GM23248 (cell line): ENCODE measurements at regions not wholly inside any gene's neighbourhood (a gene's known extent, or its start where the extent isn't known, plus 50 kb on each side); places are given as distances from the start of the nearest gene placed in this dataset.

Experiments used
- DNase-seq: peaks from one replicate; pipeline ENCODE4 v3.0.0-alpha.2; 2015
- H2AFZ ChIP-seq: fragments of 200-600 bp; sonication (generic); 2 replicates; pipeline ENCODE4 v1.6.1; 2016; ENCODE audit warnings: antibody characterized with exemption
- H3F3A ChIP-seq: fragments of 200-600 bp; sonication (generic); 2 replicates; pipeline ENCODE4 v1.6.1; 2016; ENCODE audit warnings: mild to moderate bottlenecking, antibody characterized with exemption, mixed run types; ENCODE audit not compliant: insufficient read depth
- H3K27ac ChIP-seq: fragments of 200-600 bp; sonication (generic); 2 replicates; pipeline ENCODE4 v1.5.1; 2016; ENCODE audit warnings: mild to moderate bottlenecking
- H3K27me3 ChIP-seq: fragments of 200-600 bp; sonication (generic); replicated peaks from 2 replicates; pipeline ENCODE4 v1.6.1; 2016; ENCODE audit warnings: mild to moderate bottlenecking; ENCODE audit not compliant: insufficient read depth
- H3K36me3 ChIP-seq: fragments of 200-600 bp; sonication (generic); 2 replicates; pipeline ENCODE4 v1.6.1; 2016; ENCODE audit warnings: low read depth, mild to moderate bottlenecking
- H3K4me1 ChIP-seq: fragments of 200-600 bp; sonication (generic); 2 replicates; pipeline ENCODE4 v1.6.1; 2016; ENCODE audit warnings: mild to moderate bottlenecking; ENCODE audit not compliant: insufficient read depth
- H3K4me2 ChIP-seq: fragments of 200-600 bp; sonication (generic); one replicate; pipeline ENCODE4 v1.6.1; 2016; ENCODE audit warnings: mild to moderate bottlenecking; ENCODE audit not compliant: unreplicated experiment
- H3K4me3 ChIP-seq: fragments of 200-600 bp; sonication (generic); 2 replicates; pipeline ENCODE4 v1.5.1; 2016; ENCODE audit warnings: mild to moderate bottlenecking
- H3K79me2 ChIP-seq: fragments of 200-600 bp; sonication (generic); 2 replicates; pipeline ENCODE4 v1.6.1; 2016; ENCODE audit warnings: mild to moderate bottlenecking; ENCODE audit not compliant: insufficient read depth
- H3K9ac ChIP-seq: fragments of 200-600 bp; sonication (generic); 2 replicates; pipeline ENCODE4 v1.6.1; 2016; ENCODE audit warnings: mild to moderate bottlenecking
- H3K9me2 ChIP-seq: fragments of 200-600 bp; sonication (generic); 2 replicates; pipeline ENCODE4 v1.6.1; 2016; ENCODE audit warnings: mixed run types, mild to moderate bottlenecking, moderate library complexity; ENCODE audit not compliant: insufficient read depth
- H3K9me3 ChIP-seq: fragments of 200-600 bp; sonication (generic); one replicate; pipeline ENCODE4 v1.6.1; 2017; ENCODE audit warnings: low read depth
- H4K20me1 ChIP-seq: fragments of 200-600 bp; sonication (generic); 2 replicates; pipeline ENCODE4 v1.6.0; 2016; ENCODE audit not compliant: insufficient read depth
- EZH2 ChIP-seq: fragments of 200-600 bp; sonication (generic); IDR thresholded peaks from 2 replicates; pipeline ENCODE4 v1.6.1; 2018; ENCODE audit warnings: antibody characterized with exemption, mild to moderate bottlenecking; ENCODE audit not compliant: insufficient read depth, poor library complexity, severe bottlenecking
- EZH2phosphoT487 ChIP-seq: fragments of 200-600 bp; sonication (generic); IDR thresholded peaks from 2 replicates; pipeline ENCODE4 v1.6.1; 2018; ENCODE audit warnings: antibody characterized with exemption, moderate library complexity, mild to moderate bottlenecking, low read depth; ENCODE audit not compliant: insufficient read depth
- WGBS, 2 experiments: methylation state at CpG; one replicate each; pipeline ENCODE4 v1.1.6; 2015 to 2017; ENCODE audit warnings: low lambda C conversion rate in 2 of 2, low coverage in 1 of 2; ENCODE audit errors: missing lambda C conversion rate in 2 of 2; 5-methylcytosine and 5-hydroxymethylcytosine counted together
- in situ Hi-C: fragments of 300-500 bp; cut with MboI; formaldehyde crosslinking; loops from 2 replicates; pipeline ENCODE4 v1.15.0; 2020

GRCh38 chr3:72230774-72231379 is 445.9 kb upstream of the PROK2 start:
- H3K27me3 ChIP-seq, result no peaks in the 10 kb centered on the region
- peak; percentile 26 for DNase-seq
- no peak overlapping the region for H3K4me3 ChIP-seq
- no peaks in the 10 kb centered on the region for H3K36me3 ChIP-seq
- H3K79me2 ChIP-seq, result no peaks in the 10 kb centered on the region
- no peak overlapping the region for H3K27ac ChIP-seq
- no peak overlapping the region for H3K9ac ChIP-seq
- peaks cover 31% of the 10 kb centered on the region for H3K4me1 ChIP-seq
- no peak overlapping the region for H2AFZ ChIP-seq
- TF ChIP-seq EZH2, result no peak
- no peak for TF ChIP-seq EZH2phosphoT487
- WGBS, 2 experiments, result 0 to 14% methylated on average over 1 of the region's 1 CpG
- H3F3A ChIP-seq, result peaks cover 13% of the 10 kb centered on the region
- H3K9me2 ChIP-seq, result no peaks in the 10 kb centered on the region
- in situ Hi-C loops, result no loop called here
- no peak overlapping the region for H3K4me2 ChIP-seq
- no peaks in the 10 kb centered on the region for H3K9me3 ChIP-seq
- H4K20me1 ChIP-seq, result no peaks in the 10 kb centered on the region

GRCh38 chr3:72229952-72230351 is 445.0 kb upstream of the PROK2 start:
- H4K20me1 ChIP-seq, result no peaks in the 10 kb centered on the region
- no peaks in the 10 kb centered on the region for H3K36me3 ChIP-seq
- DNase-seq, result no peak
- 84 to 86% methylated on average over 4 of the region's 4 CpGs for WGBS, 2 experiments
- H3K4me1 ChIP-seq, result peaks cover 26% of the 10 kb centered on the region
- H3K79me2 ChIP-seq, result no peaks in the 10 kb centered on the region
- no peak for TF ChIP-seq EZH2
- no peak for TF ChIP-seq EZH2phosphoT487
- H3K9me3 ChIP-seq, result peaks cover 6% of the 10 kb centered on the region
- H3K4me3 ChIP-seq, result no peak overlapping the region
- no peak overlapping the region for H3K9ac ChIP-seq
- H3K27ac ChIP-seq, result no peak overlapping the region
- H2AFZ ChIP-seq, result no peak overlapping the region
- no peaks in the 10 kb centered on the region for H3K9me2 ChIP-seq
- in situ Hi-C loops, result no loop called here
- peaks cover 13% of the 10 kb centered on the region for H3F3A ChIP-seq
- no peak overlapping the region for H3K4me2 ChIP-seq
- H3K27me3 ChIP-seq, result no peaks in the 10 kb centered on the region

GRCh38 chr3:72227486-72228070 is 442.6 kb upstream of the PROK2 start:
- in situ Hi-C loops, result no loop called here
- Histone ChIP-seq H3K36me3 (no peaks in the 10 kb centered on the region), H3K4me1 (peaks cover 12% of the 10 kb centered on the region), H3F3A (peaks cover 2% of the 10 kb centered on the region; the same call in 1 of the 2 replicates), H3K79me2 (no peaks in the 10 kb centered on the region), H3K9ac (no peak overlapping the region), H3K4me3 (no peak overlapping the region), H3K9me3 (peaks cover 6% of the 10 kb centered on the region), H4K20me1 (no peaks in the 10 kb centered on the region), H3K4me2 (peak overlapping the region; percentile 38), H3K27ac (no peak overlapping the region), H3K9me2 (no peaks in the 10 kb centered on the region), H2AFZ (peak overlapping the region; percentile 33), H3K27me3 (no peaks in the 10 kb centered on the region)
- whole genome bisulfite sequencing, 2 experiments, result 55 to 60% methylated on average over 5 of the region's 5 CpGs
- no peak for TF ChIP-seq EZH2phosphoT487
- DNase-seq, result peak; percentile 63

- peaks cover 6% of the 10 kb centered on the region for H3K9me3 ChIP-seq
- peaks cover 12% of the 10 kb centered on the region for H3K4me1 ChIP-seq
- no peak overlapping the region for H3K4me3 ChIP-seq
- no peaks in the 10 kb centered on the region for H3K9me2 ChIP-seq
- no peaks in the 10 kb centered on the region for H3K79me2 ChIP-seq
- no peak overlapping the region for H2AFZ ChIP-seq
- no peak overlapping the region for H3K4me2 ChIP-seq
- no peak overlapping the region for H3K9ac ChIP-seq
- peaks cover 3% of the 10 kb centered on the region; the same call in 1 of the 2 replicates for H3F3A ChIP-seq
- H3K36me3 ChIP-seq, result no peaks in the 10 kb centered on the region
- WGBS, 2 experiments, result 71 to 88% methylated on average over 2 of the region's 2 CpGs
- DNase-seq, result peak; percentile 26
- no peak overlapping the region for H3K27ac ChIP-seq
- TF ChIP-seq EZH2, result no peak
- no peak for TF ChIP-seq EZH2phosphoT487
- H4K20me1 ChIP-seq, result no peaks in the 10 kb centered on the region
- in situ Hi-C loops, result no loop called here
- no peaks in the 10 kb centered on the region for H3K27me3 ChIP-seq
Measured at GRCh38 chr3:72224804-72225509, 440.0 kb upstream of the PROK2 start.
